HG02981 (cell line): ENCODE measurements at regions not wholly inside any gene's neighbourhood (a gene's known extent, or its start where the extent isn't known, plus 50 kb on each side); places are given as distances from the start of the nearest gene placed in this dataset.
A peak's percentile ranks its signal among the peaks of the same experiment; 100 is the strongest.

ENCODE experiments used
- ATAC-seq: cut with Tn5 transposase; IDR thresholded peaks from one replicate; pipeline ENCODE4 v1.9.1; 2021; ENCODE audit warnings: mild to moderate bottlenecking, moderate library complexity; ENCODE audit not compliant: unreplicated experiment

- no peak for ATAC-seq
These were observed 1485.5 kb downstream of the TECRL start for GRCh38 chr4:62923783-62924182.

GRCh38 chr4:62917649-62918048 lies 1491.6 kb downstream of the TECRL start:
- no peak for ATAC-seq

- no peak for ATAC-seq
These were observed 1494.5 kb downstream of the TECRL start for GRCh38 chr4:62914758-62915157.

- ATAC-seq = no peak
These were observed 1496.2 kb downstream of the TECRL start for GRCh38 chr4:62913065-62913464.

GRCh38 chr4:62912531-62912930 lies 1496.7 kb downstream of the TECRL start:
- ATAC-seq = no peak

GRCh38 chr4:62909238-62909637 lies 1500.0 kb downstream of the TECRL start:
- ATAC-seq = no peak

GRCh38 chr4:62901101-62901500 lies 1508.1 kb downstream of the TECRL start:
- no peak for ATAC-seq

GRCh38 chr4:62899646-62900364 lies 1509.4 kb downstream of the TECRL start:
- ATAC-seq = no peak

GRCh38 chr4:62898115-62898514 lies 1511.1 kb downstream of the TECRL start:
- no peak for ATAC-seq

- no peak for ATAC-seq
These were observed 1512.5 kb downstream of the TECRL start for GRCh38 chr4:62896721-62897120.

GRCh38 chr4:62881901-62882300 lies 1527.3 kb downstream of the TECRL start:
- peak; percentile 48 for ATAC-seq

- no peak for ATAC-seq
These were observed 1528.0 kb downstream of the TECRL start for GRCh38 chr4:62881210-62881609.

- ATAC-seq = no peak
These were observed 1536.4 kb downstream of the TECRL start for GRCh38 chr4:62872856-62873255.

- ATAC-seq = no peak
These were observed 1538.2 kb downstream of the TECRL start for GRCh38 chr4:62871078-62871477.

GRCh38 chr4:62870451-62870850 lies 1538.8 kb downstream of the TECRL start:
- no peak for ATAC-seq

- ATAC-seq = no peak
These were observed 1544.0 kb downstream of the TECRL start for GRCh38 chr4:62865261-62865660.

GRCh38 chr4:62849696-62850095 lies 1559.6 kb downstream of the TECRL start:
- ATAC-seq = no peak

GRCh38 chr4:62835631-62836030 lies 1573.6 kb downstream of the TECRL start:
- ATAC-seq = no peak

- ATAC-seq = no peak
These were observed 1586.9 kb downstream of the TECRL start for GRCh38 chr4:62822306-62822705.

GRCh38 chr4:62816566-62816965 lies 1592.7 kb downstream of the TECRL start:
- ATAC-seq = no peak

GRCh38 chr4:62814510-62815047 lies 1594.7 kb downstream of the TECRL start:
- ATAC-seq = no peak

GRCh38 chr4:62806816-62807215 lies 1602.4 kb downstream of the TECRL start:
- ATAC-seq = no peak

GRCh38 chr4:62804075-62804474 lies 1603.9 kb downstream of the ADGRL3 start:
- no peak for ATAC-seq
